ENCODE measurements at regions not wholly inside any gene's neighbourhood (a gene's known extent, or its start where the extent isn't known, plus 50 kb on each side); places are given as distances from the start of the nearest gene placed in this dataset.
"Not testable (repeated sequence)": the region's sequence is repeated elsewhere in the genome, so short reads cannot be mapped to it uniquely, and the experiment has no call there.

DNA sequence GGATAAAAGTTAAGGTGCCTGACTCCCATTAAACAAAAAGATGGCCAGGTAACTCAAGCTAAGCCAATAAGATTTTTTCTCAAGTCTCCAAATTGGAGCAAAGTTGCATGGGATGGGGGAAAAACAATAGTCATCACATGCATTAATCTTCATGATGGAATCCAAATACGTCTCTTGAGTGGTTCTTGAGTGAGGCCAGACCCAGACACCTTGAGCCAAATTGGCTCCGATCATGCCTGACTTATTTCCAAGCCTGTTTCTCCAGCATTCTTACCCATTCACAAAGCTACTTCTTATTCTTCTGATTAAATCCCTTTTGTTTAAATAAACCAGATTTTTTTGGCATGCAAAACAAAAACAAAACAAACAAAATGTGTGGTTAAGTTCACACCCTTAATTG lies 420.3 kb upstream of the NRSN1 start:
- no peak for DNase-seq

DNA sequence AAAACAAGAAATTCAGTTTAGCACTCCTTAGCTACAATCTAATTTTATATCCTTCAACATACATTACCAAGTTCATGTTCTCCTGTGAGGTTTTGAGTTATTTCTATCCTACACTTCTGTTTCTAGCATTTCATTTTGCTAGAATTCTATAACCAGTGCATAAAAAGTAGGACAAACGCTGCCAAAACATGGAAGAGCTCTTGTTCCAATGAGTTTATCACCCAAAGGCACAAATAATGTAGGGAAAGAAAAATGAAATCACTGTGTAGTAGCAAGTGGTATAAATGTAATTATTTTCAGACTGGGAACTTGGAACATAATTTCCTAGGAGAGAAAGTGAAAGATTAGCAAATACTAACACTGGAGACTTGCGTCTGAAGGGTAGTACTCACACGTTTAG lies 413.3 kb upstream of the NRSN1 start:
- DNase-seq, result no peak

DNA sequence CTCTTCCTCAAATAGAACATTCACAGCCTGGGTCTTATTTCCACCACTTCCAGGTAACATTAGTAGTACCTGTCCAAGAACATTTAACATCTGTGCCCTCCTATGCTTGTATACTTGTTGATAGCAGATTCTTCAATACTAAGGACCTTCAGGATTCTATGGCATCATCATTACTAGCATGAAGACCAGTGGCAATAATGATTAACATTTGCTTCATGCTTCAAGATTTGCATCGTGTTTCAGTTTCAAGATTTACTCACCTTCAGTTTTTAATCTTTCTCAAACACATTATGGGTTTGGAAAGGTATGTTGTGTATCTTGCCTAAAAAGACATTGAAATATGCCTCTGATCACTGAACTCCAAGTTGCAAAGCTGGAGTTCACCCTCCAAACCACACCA lies 412.8 kb upstream of the NRSN1 start:
- DNase-seq, result no peak

DNA sequence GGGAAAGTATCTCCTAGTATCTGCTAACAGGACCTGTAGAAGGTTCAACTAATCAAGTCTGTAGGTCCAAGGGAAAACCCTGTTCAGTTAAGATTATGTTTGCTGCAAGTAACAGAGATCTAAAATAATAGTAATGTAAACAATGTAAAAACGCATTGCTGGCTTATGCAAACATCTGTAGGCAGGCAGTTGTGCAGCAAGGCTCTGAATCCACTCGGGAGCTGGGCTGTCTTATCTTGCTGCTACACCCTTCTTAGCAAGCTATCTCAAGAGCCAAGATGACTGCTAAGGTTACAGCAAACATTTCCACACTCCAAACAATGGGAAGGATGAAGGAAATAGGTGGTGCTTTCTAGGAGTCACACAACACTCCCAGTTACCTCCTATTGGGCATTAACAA lies 397.3 kb upstream of the NRSN1 start:
- no peak for DNase-seq

DNA sequence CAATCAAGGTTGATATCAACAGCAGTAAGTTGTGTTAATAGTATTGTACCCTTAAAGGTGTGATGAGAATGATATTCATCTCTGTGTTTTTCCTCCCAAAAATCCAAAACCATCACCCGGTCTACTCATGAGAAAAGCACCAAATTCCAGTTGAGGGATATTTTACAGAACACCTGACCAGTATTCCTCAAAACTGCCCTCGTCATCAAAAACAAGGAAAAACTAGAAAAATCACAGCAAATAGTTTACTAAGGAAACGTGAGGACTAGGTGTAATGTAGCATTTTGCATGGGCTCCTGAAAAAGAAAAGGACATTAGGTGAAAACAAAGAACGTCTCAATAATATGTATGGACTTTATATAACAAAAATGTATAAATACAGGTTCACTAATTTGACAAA lies 394.4 kb upstream of the NRSN1 start:
- DNase-seq, result no peak

DNA sequence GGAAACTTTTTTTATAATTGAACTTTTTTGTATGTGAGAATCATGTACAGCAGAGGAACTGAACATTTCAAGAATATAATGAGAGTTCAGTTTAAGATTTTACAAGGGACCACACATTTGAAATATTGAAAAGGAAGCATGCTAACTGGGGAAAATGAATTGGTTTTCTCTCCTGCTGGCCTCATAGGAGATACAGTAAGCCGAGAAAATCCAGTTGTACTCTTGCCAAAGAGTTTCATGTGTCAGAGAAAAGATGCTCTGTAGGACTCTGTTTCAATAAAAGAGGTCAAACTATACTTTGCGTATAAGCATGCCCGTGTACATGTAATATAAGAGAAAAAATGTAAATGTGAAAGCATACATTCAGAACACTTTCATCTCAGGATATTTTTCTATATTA lies 393.5 kb upstream of the NRSN1 start:
- no peak for DNase-seq

DNA sequence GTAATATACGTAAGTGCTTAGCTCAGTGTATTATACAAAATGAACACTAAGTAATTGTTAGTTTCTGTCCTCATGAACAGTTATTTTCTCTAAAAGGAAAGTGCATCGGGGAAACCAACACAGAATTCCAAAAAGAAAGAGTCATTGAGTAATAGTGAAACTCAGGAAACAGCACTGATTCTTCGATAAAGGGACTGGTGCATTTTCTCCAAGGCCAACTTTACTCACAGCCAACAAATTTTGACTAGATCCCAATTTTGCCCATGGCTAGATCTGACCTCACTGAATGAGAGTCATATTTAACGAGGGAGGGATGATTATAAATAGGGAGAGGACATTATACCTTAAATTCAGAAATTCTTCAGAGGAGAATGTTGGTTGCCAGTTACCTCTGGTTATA lies 390.9 kb upstream of the NRSN1 start:
- no peak for DNase-seq

DNA sequence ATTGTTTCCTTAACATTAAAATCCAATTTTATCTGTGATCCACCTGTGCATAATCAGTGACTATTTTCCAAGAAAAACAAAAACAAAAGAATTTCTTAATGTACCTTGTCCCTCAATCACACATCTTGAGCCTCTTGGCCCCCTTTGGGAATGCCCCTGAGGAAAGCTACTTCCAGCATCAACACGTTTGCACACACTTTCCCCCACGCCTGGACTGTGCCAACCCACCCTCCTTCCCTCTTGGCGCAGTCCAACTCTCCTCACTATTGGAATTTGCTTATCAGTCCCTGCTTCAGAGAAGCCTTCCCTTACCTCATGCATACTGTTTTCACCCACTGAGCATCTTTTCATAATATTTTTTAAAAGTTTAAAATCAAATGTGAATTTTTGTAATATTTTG lies 389.4 kb upstream of the NRSN1 start:
- DNase-seq, result no peak

DNA sequence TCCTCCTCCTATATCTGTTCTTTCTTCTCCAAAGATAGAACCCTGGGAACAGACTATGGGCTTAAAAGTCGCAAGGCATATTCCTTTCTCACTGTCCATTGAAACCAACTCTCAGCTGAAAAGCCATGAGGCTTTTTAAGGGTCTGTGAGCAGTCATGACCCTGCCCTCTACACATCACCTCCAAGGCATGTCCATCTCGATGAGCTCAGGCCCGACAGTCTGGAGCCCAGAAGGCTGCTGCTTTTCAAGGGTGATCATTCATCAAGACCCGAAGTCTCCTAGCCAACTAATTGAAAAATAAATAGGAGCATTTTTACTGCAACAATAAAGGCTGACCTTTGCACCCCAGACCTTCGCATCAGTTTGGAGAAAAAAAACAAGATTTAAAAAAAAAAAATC lies 378.8 kb upstream of the NRSN1 start:
- DNase-seq, result no peak

DNA sequence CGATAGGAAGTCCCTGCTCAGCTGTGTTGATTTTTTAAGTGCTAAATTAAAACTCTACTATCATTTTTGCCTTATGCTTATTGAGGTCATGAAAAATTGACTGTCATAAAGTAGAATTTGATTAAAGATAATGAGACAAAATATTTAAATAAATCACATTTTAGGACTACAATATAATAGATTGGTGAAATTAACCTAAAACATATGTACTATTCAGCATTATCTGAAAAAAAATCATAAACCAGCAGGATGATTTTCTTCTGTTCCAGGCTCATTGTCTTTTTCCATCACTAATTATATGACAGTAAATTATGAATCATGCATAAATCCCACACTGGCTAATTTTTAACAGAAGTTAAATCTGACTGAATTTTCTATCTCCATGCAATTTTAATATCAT lies 373.6 kb upstream of the NRSN1 start:
- DNase-seq, result no peak

DNA sequence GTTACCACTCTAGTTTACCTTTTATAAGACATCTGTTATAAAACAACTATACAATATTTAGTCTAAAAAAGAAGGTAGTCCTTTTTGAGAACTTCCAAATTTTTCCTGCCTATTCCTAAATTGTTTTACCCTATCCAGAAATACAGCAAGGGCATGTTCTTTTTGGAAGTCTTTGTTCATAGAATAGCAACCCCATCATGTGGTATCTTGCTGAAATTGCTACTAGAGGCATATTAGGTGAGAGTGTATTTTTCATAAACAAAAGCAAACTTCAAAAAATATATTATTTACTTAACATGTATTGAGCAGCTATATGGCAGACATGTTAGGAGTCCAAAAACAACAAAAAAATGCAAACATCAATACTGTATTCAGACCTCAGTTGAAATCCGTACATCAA lies 371.8 kb upstream of the NRSN1 start:
- DNase-seq, result no peak

DNA sequence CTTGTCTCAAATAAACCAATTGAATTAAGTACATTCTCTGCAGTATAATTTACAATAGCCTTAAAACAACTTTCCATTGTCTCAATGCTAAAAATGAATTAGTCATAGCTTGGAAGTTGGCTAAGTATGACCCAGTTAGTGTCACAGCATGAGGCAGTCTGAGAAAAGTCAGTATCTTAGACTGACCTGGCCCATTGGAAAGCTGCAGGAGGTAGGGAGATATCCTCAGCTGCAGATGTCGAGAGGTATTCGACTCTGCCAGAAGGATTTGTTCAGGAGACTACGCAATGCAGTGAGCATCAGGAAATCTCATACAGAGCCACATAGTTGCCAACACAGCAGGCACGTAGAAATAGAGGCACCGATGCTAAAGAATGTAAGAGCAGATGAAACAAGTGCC lies 350.9 kb upstream of the NRSN1 start:
- DNase-seq, result no peak

DNA sequence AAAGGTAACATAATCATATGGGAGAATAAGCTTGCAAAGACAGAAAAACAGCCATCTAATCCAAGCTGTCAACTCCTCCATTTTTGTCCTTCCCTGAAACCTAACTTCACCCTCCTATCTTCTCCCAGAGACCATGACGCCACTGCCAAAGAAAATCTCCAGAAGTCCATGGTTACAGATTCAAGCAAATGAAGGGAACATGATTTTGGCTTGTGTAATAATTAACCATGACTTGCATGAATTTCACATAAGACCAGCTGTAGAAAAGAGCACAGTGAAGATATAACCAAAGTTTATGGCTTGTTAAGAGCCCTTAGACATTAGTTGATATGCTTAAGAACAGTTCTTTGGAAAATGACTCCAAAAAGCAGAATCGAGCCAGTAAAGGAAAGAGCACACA lies 342.1 kb upstream of the NRSN1 start:
- DNase-seq, result no peak

DNA sequence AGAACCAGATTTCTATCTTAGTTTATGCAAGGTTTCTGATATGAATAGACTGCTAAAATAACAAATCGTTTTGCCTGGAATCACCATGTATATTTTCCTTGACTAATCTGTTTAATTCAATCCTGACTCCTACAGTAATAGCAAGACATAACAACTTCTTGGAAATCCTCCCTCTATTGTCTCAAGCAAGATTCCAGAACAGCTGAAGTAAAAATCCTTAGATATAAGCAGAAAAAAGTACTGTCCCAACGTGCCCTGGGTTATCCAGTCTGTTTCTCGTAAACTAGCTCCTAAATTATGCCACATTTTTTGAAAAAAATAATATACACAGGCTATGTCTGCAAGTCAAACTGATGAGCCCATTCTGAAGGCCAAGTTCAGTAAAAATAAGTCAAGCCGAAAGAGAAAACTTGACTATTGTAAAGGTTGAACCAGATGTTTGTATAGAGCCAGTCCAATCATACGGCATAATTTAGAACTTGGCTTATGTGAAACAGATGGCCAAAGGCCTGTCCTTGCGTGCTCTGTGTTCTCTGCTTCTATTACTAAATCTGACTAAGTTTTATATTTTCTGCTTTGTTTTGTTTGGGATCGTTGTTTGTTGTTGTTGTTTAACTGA lies 341.6 kb upstream of the NRSN1 start:
- no peak for DNase-seq

DNA sequence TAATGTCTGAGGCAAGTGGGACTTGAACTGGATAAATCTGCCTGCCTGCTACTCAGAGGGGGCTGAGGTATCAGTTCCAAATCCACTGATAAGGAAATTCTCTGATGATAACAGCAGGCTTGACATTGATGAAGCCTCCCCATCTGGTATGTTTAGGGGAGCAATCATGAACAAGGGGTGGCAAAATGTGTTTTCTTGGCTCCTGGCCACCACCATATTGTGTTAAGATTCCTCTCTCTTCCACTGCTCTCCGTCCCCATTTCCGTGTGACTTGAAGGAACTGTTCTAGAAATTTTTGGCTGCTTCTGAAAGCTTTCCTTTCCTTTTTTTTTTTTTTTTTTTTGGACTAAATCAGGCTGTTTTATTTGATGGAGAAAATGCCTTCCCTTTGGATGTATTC lies 335.3 kb upstream of the NRSN1 start:
- DNase-seq, result no peak

DNA sequence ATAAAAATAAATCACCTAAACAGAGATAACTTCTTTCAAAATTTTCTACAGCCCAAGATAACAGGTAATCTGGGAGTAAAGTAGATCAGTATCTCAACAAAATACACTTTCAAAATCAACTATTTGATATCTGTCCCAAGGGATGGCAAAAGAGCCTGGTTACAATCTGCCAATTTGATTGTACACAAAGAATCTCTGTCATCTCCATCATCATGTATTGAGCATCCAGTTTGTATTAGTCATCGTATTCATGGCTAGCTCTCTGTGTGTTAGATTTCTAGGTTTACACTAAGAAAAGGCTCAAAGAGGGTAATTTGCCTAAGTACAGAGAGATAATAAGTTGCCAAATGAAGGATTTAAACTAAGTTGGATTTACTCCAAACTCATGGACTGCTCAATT lies 329.0 kb upstream of the NRSN1 start:
- no peak for DNase-seq

DNA sequence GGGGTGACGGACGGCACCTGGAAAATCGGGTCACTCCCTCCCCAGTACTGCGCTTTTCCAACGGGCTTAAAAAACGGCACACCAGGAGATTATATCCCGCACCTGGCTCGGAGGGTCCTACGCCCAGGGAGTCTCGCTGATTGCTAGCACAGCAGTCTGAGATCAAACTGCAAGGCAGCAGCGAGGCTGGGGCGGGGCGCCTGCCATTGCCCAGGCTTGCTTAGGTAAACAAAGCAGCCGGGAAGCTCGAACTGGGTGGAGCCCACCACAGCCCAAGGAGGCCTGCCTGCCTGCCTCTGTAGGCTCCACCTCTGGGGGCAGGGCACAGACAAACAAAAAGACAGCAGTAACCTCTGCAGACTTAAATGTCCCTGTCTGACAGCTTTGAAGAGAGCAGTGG lies 321.7 kb upstream of the NRSN1 start:
- DNase-seq, result not testable (repeated sequence)

DNA sequence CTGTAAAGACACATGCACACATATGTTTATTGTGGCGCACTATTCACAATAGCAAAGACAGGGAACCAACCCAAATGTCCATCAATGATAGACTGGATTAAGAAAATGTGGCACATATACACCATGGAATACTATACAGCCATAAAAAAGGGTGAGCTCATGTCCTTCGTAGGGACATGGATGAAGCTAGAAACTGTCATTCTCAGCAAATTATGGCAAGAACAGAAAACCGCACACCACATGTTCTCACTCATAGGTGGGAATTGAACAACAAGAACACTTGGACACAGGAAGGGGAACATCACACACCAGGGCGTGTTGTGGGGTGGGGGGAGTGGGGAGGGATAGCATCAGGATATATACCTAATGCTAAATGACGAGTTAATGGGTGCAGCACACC lies 304.9 kb upstream of the NRSN1 start:
- DNase-seq, result not testable (repeated sequence)

DNA sequence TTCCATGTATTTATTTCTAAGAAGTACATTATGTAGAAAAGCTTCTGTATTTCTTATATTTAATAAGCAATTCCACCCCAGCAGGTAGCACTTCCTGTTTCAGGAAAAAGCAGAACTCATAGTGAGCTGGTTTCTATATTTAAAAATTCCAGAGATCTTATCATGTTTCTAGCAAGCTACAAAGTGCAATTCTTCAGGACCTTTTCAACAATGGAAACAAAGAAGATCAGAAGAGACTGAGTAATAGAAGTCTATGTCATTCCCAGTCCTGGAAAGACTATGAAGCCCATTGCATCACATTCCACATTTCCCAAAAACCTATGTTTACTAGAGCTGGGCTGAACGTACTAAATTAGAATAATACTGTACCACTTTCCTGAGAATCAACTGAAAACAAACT lies 302.6 kb upstream of the NRSN1 start:
- DNase-seq, result no peak

DNA sequence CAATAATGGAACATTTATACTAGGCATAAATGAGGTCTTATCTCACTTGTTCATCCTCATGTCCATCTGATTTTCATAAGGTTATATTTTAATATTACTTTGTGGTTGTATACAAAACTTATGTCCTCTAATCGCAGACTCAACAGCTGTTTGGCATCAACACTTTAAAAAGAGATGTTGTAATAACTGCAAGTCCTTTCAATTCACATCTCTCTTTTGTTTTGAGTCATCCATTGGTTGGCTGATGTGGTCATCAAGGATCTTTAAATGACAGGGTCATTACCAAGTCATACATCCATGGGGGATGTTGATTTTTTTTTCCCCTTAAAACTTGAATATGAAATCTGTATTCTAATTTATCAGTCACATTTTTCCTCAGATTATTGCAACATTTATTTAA lies 299.4 kb upstream of the NRSN1 start:
- DNase-seq, result no peak

DNA sequence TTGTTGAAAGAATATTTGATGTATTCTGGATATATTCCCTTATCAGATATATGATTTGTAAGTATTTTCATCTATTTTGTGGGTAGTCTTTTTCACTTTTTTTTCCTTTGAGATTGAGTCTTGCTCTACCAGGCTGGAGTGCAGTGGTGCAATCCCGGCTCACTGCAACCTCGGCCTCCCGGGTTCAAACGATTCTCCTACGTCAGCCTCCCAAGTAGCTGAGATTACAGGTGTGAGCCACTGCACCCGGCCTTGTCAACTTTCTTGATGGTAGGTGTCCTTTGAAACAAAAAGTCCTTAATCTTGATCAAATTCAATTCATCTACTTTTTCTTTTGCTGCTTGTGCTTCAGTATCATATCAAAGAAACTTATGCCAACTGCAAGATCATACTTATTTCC lies 297.2 kb upstream of the NRSN1 start:
- DNase-seq, result no peak

DNA sequence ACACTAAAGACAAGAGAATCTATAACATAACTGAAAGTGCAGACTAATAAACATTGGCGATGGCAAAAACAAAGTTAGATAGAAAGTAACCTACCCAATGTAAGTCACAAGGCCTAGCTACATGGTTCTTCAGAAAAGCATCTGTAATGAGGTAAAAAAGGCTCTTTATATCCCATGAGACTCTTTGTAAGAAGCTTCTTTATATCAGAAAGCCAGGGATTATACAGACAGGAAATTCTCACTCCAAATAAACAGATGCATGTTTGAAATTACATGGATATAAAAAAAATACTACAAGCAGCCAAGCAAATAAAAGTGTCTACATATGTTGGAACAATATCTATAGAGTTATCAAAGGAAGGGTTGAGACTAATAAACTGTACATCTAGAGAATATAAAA lies 284.9 kb upstream of the NRSN1 start:
- no peak for DNase-seq

DNA sequence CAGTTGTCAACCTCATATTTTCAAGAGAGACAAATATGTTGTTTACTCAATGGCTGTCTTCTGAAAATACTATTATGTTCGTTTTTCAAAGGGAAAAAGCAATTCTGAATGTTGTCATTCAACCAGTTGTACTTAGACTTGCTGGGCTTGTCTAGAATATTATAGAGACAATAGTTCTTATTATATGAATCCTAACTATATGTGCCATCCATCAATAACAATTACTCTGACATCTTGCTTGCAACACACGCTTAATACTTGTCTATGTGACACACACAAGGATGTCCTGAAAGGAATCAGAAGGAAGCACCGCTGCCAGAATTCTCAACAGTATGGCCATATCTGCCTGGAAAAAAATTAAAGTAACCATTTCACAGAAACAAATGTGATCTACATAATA lies 283.3 kb upstream of the NRSN1 start:
- no peak for DNase-seq

DNA sequence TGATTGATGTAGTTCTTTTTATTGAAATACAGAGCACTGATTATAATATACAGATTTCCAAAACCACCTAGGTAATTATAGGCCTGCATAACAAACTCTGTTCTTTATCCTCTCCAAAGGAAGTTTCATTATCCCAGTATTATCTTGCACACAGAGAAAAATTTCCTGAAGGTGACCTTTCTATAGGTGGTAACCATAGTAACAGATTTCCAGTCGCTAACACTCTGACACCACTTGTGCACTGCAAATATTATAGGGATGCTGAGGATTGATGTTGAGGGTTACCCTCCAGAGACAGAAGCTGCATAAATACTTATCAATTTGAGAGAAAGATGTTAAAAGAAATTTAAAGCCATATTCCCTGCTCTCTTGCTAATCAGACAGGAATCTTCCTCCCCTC lies 274.5 kb upstream of the NRSN1 start:
- DNase-seq, result no peak

DNA sequence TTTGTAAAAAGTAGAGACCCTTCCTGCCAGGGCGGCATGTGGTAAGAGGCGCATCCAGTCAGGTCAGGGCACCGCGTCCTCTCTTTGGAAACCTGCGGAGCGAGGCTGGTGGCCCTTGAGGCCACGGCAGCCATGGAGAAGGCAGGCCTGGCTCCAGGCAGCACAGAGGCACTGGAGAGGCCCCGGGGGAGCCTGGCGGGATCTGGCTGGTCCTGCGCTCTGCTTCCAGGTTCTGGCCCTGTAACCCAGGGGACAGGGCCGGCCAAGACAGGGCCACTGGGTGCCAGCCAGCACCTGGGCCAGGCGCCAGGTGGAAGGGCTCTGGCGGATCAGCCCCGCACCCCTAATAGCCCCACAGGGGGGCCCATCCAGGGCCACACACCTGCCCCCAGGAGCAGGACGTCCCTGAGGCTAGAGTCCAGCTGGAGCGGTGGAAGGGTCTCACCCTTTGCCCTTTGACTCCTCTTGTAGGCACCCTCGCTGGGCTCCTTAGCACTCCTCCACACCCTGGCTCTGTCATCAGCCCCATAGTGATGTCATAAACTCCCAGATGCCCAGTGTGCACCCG lies 272.4 kb upstream of the NRSN1 start:
- not testable (repeated sequence) for DNase-seq

DNA sequence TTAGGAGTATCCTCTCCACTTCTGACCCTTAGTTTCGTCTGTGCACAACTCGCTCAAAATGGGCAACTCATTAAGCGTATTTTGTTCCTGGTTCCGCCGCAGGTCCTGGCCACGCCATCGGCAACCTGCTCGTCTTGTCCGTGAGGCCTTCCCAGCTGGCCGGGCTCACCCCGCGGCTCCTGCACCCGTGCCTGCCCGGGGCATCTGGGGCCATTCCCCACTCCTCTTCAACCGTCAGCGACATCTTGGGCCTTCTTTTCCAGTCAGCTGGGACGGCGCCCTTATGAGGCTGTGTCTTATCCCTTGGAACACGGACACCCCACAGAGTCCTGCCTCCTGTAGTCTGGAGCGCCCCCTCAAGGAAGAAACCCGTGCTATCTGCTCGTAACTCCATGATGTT lies 271.9 kb upstream of the NRSN1 start:
- not testable (repeated sequence) for DNase-seq

Data from inflammatory macrophage treated with lipopolysaccharide for 4 hours (primary cell).